ENCODE measurements at regions not wholly inside any gene's neighbourhood (a gene's known extent, or its start where the extent isn't known, plus 50 kb on each side); places are given as distances from the start of the nearest gene placed in this dataset.

- TF ChIP-seq CTCF (IDR thresholded peaks at IDR 0.05 in 8 of 11, conservative IDR thresholded peaks at IDR 0.05 in 3 of 11) (no peak), POLR2A (IDR thresholded peaks at IDR 0.05) (no peak), POLR2AphosphoS5 (IDR thresholded peaks at IDR 0.05) (no peak)
Observed at GRCh38 chr4:178165251-178165950, 723.2 kb upstream of the AGA start.
